Esophagus muscularis mucosa (tissue), 4 donors: ENCODE measurements at regions not wholly inside any gene's neighbourhood (a gene's known extent, or its start where the extent isn't known, plus 50 kb on each side); places are given as distances from the start of the nearest gene placed in this dataset.

Source experiments
- CTCF ChIP-seq, 3 experiments: fragments of 200-600 bp in 2 of 3; fragments of 450-650 bp in 1 of 3; sonication (generic) in 2 of 3; IDR thresholded peaks; one replicate each; pipeline ENCODE4 v1.5.1; 2017 to 2019; ENCODE audit warnings: antibody characterized with exemption in 3 of 3, mild to moderate bottlenecking in 2 of 3, moderate library complexity in 1 of 3
- EP300 ChIP-seq: sonication (generic); formaldehyde crosslinking; IDR thresholded peaks from one replicate; pipeline ENCODE4 v1.6.1; 2017; ENCODE audit warnings: antibody characterized with exemption
- POLR2A ChIP-seq: fragments of 450-650 bp; IDR thresholded peaks from one replicate; pipeline ENCODE4 v1.6.1; 2017; ENCODE audit warnings: antibody characterized with exemption, moderate library complexity, mild to moderate bottlenecking, low read depth
- POLR2AphosphoS5 ChIP-seq, 2 donors: sonication (generic); formaldehyde crosslinking; IDR thresholded peaks; one replicate each; pipeline ENCODE4 v1.6.1; 2017; ENCODE audit warnings: antibody characterized with exemption in 2 of 2

- TF ChIP-seq POLR2A (no peak), CTCF (IDR thresholded peaks at IDR 0.05) (no peak), POLR2AphosphoS5 (IDR thresholded peaks at IDR 0.05) (no peak), EP300 (no peak)
These were observed 173.6 kb upstream of the ALG10B start for GRCh38 chr12:38142974-38143373.
